ENCODE measurements at regions not wholly inside any gene's neighbourhood (a gene's known extent, or its start where the extent isn't known, plus 50 kb on each side); places are given as distances from the start of the nearest gene placed in this dataset.

GRCh38 chr3:72342450-72342849 is 505.8 kb downstream of the SHQ1 start:
- TF ChIP-seq CTCF (IDR thresholded peaks at IDR 0.05) (no peak), EP300 (IDR thresholded peaks at IDR 0.05) (no peak), POLR2AphosphoS5 (IDR thresholded peaks at IDR 0.05) (no peak), POLR2A (IDR thresholded peaks at IDR 0.05) (no peak)
